ENCODE measurements at regions not wholly inside any gene's neighbourhood (a gene's known extent, or its start where the extent isn't known, plus 50 kb on each side); places are given as distances from the start of the nearest gene placed in this dataset.

DNA sequence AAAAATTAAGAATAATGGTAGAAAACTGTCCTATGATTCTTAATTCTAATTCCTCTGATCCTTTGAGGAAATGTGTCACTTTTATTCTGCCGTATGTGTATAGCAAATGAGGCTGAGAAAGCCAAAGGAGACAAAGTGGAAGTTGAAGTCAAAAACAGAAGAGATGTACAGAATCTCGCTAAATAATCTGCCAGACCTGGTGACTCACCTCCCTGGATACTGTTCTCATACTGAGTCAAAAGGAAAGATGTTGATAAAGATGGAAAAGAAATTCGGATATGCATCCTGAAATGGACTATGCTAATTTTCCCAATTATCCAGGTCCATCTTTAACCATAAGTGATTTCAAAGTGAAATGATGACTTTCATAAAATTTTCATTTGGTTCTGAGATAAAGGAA lies 92.5 kb downstream of the DUSP6 start:
- DNase-seq (ENCODE audit: low read depth) = no peak
- in situ Hi-C loops (cut with HindIII; ENCODE audit: low pct_unique_long_range_greater_than_20kb, low sequenced_read_pairs) = no loop called here

DNA sequence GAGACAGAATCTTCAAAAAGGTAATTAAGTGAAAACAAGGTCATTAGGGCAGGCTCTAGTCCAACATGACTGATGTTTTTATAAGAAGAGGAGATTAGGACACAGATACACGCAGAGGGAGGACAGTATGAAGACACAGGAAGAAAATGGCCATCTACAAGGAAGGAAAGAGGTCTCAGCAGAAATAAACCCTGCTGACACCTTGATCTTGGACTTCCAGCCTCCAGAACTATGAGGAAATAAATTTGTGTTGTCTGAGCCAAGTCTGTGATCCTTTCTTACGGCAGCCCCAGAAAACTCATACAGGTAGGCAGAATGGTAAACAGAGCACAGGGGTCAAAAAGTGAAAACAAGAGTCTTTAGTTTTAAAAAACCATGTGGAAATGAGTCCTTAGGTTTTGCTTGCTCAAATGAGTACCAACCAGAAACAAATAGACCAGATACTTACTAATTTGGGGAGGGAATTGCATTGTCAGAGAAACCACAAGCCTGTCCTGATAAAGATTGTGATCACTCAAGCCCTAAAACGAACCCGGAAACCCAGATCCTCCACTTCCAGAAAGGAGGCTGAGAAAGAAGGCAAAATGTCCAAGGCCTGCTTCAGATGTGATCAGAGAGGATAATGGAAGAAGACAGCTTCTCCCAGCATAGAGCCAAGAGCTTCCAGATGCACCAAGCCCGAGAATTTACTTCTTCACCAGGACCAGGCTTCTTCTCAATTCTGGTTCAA lies 93.9 kb downstream of the DUSP6 start:
- no peak for DNase-seq (ENCODE audit: low read depth)
- in situ Hi-C loops (cut with HindIII; ENCODE audit: low pct_unique_long_range_greater_than_20kb, low sequenced_read_pairs) = no loop called here

DNA sequence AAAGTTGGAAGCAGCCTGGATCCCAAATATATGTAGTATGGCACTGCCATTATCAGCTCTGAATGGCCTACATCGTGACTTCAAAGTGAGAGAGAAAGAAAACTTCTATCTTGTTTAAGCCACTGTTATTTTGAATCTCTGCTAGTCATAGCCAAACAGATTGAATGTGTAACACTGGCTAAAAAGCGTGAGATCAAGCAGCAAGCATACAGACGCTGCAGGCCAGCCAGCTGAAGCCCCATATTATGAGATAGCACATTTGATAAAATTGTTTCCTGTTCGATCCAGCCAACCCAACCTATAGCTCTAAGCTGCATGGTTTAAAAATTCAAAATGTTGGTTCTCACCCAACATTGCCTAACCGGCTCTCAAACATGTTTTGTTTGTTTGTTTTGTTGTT lies 95.0 kb downstream of the DUSP6 start:
- no peak for DNase-seq (ENCODE audit: low read depth)
- in situ Hi-C loops (cut with HindIII; ENCODE audit: low pct_unique_long_range_greater_than_20kb, low sequenced_read_pairs) = no loop called here

DNA sequence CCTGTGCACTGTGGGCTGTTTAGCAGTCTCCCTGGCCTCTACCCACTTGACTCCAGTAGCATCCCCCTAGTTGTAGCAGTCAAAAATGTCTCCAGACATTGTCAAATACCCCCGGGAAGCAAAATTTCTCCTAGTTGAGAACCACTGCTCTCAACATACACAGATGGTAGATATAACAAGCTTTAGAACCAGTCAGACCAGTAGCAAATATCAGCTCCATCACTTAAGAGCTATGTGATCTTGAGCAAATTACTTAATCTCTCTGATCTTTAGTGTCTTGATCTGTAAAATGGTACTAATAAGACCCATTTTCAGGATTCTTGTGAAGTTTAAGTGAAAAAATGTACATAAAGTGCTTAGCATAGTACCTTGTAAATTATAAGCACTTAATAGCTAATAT lies 96.2 kb downstream of the DUSP6 start:
- DNase-seq (ENCODE audit: low read depth) = no peak
- in situ Hi-C loops (cut with HindIII; ENCODE audit: low pct_unique_long_range_greater_than_20kb, low sequenced_read_pairs) = no loop called here

DNA sequence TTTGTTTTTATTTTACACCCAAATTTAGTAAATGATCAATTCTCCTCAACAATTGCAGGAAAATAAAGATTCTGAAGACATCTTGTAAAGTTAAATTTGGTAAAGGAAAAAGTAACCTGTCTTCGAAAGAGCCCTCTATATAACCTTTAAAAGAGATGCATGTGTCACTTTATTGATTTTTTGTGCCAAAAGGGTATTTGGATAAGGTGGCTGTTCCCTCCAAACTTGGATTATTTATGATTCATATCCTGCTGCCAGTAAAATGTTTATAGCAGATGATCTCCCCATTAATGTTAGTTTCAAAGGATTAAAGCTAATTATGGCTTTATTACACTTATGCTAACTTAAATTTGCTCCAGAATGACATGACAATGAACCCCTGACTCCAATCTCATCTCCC lies 98.8 kb downstream of the DUSP6 start:
- in situ Hi-C loops (cut with HindIII; ENCODE audit: low pct_unique_long_range_greater_than_20kb, low sequenced_read_pairs) = no loop called here
- DNase-seq (ENCODE audit: low read depth) = no peak

DNA sequence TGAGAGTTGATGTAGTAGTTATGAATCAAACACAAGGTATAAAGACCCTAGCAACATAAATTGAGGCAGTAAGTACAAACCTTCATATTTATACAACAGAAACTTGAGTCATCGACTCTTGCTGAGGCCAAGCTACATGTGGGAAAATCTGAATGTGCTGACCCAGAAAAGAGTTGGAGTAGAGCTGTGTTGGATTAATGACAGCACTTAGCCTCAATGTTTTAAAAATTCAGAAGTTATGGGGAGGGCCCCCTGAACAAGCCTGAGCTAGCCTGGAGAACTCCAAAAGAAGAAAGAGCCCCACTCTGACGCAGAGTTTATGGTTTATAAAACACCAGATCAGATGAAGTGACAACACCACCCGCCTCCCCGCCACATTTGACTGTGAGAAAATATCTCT lies 100.0 kb downstream of the DUSP6 start:
- DNase-seq (ENCODE audit: low read depth) = no peak
- in situ Hi-C loops (cut with HindIII; ENCODE audit: low pct_unique_long_range_greater_than_20kb, low sequenced_read_pairs) = no loop called here

DNA sequence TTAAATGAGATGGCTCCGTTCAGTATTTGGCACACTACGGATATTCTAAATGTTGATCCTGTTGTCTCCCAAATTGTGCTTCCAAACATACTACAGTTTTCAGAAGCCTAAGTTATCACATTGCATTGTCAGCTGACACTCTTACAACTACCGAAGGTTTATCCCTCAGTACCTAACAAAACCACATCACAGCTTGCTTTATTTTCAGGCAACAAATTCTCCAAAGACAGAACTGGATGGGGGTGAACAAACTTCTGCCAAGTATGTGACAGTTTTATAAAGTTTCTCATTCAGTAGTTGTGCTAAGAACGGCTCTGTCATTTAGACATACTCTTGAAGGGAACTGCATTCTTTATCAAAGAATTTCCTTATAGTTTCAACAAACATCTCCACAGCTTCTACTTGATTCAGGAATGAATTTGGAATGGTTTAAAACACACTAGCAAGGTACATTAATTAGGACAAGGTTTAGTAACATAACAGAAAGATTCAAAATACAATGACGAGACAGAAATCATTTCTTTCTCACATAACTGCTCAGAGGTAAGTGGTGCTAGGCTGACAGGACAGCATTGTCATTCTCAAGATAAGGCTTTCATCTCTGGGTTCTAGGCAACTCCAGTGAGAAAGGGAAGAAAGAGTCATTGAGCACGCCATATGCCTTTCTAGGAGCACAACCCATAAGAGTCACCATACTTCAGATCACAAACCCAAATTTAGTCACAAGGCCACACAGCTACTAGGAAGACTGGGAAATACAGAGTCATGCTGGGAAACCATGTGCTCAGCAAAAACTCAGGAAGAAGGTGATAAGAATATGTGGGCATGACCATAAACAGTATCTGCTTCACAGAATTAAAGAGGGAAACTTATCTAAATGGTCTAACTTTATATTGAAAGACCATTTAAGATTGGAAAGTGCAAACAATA lies 100.7 kb downstream of the DUSP6 start:
- in situ Hi-C loops (cut with HindIII; ENCODE audit: low pct_unique_long_range_greater_than_20kb, low sequenced_read_pairs) = no loop called here
- DNase-seq (ENCODE audit: low read depth) = no peak

DNA sequence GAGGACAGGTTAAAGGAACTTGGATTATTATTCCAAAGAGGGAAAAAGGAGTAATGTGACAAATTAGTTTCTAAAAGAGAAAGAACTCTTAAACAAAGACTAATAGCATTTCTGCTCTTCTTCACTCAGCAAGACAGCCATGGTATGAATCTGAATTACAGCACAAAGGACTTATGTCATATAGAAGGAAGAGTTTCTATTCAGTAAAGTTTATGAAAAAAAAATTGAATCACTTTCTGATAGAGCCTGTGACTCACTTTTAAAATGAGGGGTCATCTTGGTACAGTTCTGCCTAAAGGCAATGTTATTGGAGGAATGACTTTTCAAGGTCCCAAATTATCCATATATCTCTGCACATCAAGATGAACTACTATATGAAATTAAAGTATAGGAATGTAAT lies 101.7 kb downstream of the DUSP6 start:
- in situ Hi-C loops (cut with HindIII; ENCODE audit: low pct_unique_long_range_greater_than_20kb, low sequenced_read_pairs) = no loop called here

DNA sequence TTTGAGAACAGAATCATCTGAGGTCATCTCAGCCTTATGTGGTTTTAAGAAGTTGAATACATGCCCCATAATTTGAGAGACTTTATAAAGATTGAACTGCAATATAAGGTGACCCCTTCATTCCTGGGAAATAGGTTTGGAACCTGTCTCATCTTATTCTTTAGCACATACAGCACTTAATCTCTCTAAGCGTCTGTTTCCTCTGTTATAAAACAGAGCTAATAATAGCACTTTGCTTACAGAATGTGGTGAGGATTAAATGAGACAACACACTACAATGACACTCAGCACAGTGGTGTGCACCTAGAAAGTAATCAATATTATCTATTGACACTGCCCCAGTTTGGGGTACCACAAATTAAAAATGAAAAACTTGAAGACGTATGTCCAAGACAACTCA lies 102.1 kb downstream of the DUSP6 start:
- in situ Hi-C loops (cut with HindIII; ENCODE audit: low pct_unique_long_range_greater_than_20kb, low sequenced_read_pairs) = no loop called here
- DNase-seq (ENCODE audit: low read depth) = no peak

More for the DNA sequence above, 101.7 kb downstream of the DUSP6 start:
- no peak for DNase-seq (ENCODE audit: low read depth)

DNA sequence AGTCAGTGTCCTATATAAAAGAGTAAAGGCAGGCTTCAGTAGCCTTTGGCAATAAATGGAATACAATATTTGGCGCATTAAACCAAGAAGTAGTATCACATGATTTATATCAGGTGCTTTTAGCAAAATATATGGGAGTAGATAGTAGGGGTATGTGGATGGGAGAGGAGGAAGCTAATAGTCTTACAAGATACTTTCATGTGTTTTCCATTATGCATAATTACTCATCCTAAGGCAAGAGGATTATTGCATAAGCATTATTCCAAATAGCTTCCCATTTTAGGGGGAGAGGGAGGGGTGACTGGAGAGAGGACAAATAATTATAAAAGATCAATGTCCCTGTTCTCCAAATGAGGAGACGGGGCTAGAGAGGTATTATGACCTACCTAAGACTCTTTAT lies 104.3 kb downstream of the DUSP6 start:
- DNase-seq (ENCODE audit: low read depth) = no peak
- in situ Hi-C loops (cut with HindIII; ENCODE audit: low pct_unique_long_range_greater_than_20kb, low sequenced_read_pairs) = no loop called here

DNA sequence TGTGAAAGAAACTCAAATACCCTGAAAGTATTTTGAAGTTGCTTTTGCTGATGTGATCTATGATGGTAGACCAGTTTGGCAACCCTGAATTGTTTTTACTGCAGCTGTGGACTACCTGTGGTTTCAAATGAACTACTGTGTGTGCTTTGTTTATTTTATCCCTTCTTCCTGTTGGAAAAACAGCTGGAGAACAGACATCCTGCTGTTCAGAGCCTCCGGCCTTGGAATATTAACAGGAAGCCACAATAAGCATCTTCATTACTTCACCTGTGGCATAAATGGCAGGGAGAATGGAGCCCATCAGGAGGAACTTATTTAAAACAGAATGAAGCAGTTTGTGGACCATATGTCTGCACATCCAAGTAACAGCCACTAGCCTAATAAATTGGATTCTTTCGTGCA lies 104.8 kb downstream of the DUSP6 start:
- in situ Hi-C loops (cut with HindIII; ENCODE audit: low pct_unique_long_range_greater_than_20kb, low sequenced_read_pairs) = no loop called here
- no peak for DNase-seq (ENCODE audit: low read depth)

DNA sequence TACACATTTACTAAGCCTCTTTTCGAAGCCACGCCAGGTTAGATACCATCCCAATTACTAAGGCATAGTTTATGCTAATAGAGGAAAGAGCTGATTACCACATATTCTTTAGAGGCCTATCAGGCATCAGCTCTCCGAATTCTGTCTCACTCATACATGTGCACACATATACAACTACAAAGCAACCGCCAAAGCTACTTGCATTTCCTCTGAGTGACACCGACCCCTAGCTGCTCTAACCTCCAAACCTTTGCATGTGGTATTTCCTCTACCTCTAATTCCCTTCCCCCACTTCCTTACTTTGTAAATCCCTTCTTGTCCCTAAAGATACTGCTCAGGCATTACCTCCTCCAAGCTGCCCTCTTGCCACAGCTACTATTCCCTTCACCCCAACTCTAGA lies 107.2 kb downstream of the DUSP6 start:
- DNase-seq (ENCODE audit: low read depth) = no peak
- in situ Hi-C loops (cut with HindIII; ENCODE audit: low pct_unique_long_range_greater_than_20kb, low sequenced_read_pairs) = no loop called here

DNA sequence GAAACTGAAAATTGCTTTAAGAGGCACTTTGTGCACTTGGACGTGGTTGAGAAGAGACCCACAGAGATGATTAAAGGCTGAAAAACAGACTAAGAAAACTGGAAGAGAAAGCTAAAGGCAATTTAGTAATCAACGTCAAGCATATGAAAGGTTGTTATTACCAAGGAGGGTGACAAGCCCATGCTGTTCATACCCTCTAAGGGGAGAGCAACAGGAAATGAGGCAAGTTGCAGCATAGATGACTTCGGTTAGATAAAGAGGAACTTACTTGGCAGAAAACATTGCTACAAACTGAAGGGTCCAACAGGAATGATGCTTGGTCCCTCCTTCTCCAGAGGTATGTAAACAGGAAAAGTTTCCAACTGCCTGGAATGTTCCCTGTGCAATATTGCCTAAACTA lies 107.8 kb downstream of the DUSP6 start:
- in situ Hi-C loops (cut with HindIII; ENCODE audit: low pct_unique_long_range_greater_than_20kb, low sequenced_read_pairs) = no loop called here
- no peak for DNase-seq (ENCODE audit: low read depth)

DNA sequence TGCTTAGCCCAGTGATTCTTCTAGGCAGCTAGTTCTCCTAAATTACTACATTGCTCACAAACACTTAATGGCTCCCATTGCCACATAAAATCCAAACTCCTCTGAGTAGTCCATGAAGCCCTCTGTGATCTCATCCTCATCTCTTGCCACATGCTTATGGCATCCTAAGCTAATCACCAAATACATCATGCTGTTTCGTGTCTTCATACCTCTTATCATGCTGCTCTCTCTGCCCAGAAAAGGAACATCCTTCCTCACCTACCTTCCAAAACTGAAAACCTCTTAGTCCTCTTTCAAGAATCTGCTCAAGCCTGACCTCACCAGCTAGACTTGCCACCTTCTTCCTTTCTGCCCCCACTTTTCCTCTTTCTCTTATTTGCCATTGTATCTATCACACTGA lies 108.5 kb downstream of the DUSP6 start:
- in situ Hi-C loops (cut with HindIII; ENCODE audit: low pct_unique_long_range_greater_than_20kb, low sequenced_read_pairs) = no loop called here

DNA sequence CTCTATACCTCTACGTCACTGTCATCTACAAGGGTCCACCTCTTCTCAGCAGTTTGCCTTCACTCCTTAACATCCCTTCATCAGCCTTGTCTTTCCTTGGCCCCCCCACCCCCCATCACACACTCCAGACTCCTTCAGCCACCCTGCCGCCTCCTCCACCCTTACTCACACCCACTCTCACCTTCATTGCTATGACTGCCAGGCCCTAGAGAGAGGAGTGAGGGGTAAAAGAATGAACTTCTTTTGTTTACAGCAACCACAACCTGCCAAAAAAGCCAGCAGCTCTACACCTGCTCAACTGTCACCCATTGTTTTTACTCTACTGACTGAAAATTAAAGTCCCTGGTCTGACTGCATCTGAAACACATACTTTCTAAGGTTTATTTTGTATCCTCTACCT lies 112.8 kb downstream of the DUSP6 start:
- DNase-seq (ENCODE audit: low read depth) = no peak
- in situ Hi-C loops (cut with HindIII; ENCODE audit: low pct_unique_long_range_greater_than_20kb, low sequenced_read_pairs) = no loop called here

More for the DNA sequence above, 108.5 kb downstream of the DUSP6 start:
- DNase-seq (ENCODE audit: low read depth) = no peak

DNA sequence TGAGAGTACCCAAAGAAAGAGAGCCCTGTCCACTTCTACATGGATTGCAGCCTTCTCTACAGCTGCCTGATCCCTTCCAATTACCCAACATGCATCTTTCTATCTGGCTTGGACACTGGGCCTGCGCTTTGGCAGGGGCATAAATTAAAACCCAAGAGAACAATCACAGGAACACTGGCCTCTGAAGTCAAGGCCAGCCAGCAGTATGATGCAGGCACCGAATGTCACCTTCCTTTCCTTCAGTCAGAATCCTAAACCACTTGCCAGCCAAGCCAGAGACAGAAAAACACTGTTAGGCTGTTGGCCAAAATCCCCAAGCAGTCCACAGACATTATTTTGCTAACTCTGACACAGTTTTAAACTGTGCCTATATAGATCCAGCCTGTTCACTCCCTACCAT lies 113.7 kb downstream of the DUSP6 start:
- in situ Hi-C loops (cut with HindIII; ENCODE audit: low pct_unique_long_range_greater_than_20kb, low sequenced_read_pairs) = no loop called here
- DNase-seq (ENCODE audit: low read depth) = no peak

DNA sequence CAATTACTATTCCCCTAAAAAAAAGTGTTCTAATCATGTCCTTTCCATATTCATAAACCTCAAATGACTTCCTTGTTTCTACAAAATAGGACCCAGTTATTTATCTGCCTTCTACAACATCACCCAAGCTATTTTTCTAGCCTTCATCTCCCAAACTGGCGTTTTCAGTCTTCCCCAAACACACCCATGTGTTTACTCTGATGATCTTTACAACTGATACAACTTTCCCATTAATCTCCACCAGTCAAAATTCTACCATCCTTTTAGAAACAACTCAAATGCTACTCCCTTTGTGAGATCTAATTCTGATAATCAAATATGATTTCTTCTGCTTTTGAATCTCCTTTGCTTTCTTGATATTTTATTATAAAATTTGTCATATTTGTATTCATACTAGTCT lies 114.5 kb downstream of the DUSP6 start:
- DNase-seq (ENCODE audit: low read depth) = no peak
- in situ Hi-C loops (cut with HindIII; ENCODE audit: low pct_unique_long_range_greater_than_20kb, low sequenced_read_pairs) = no loop called here

DNA sequence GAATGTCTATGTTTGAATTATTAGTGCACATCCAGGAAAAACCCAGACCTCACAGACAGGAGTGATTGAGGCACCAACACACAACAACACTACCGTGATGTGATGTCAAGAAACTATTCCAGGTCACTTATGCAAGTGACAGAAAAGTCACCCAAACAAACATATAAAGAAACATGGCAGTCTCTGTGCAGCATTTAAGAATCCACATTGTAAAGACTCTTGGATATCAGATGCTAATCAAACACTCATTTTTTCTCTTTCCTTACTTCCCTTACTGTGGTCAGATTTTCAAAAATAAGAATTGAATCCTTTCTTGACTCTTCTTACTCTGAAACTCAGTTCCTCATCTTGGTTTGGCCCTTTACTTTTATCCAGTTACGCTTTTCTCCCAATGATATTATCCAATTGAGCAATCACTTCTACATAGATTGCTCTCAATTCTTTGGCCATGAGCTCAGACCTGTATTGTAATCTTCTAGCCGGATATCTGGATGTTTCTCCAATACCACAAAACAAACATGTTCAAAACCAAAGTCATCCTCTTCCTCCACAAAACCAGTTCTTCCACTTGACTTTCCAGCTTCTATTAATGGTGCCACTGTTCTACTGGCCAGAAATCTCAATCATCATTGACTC lies 115.4 kb downstream of the DUSP6 start:
- no peak for DNase-seq (ENCODE audit: low read depth)

DNA sequence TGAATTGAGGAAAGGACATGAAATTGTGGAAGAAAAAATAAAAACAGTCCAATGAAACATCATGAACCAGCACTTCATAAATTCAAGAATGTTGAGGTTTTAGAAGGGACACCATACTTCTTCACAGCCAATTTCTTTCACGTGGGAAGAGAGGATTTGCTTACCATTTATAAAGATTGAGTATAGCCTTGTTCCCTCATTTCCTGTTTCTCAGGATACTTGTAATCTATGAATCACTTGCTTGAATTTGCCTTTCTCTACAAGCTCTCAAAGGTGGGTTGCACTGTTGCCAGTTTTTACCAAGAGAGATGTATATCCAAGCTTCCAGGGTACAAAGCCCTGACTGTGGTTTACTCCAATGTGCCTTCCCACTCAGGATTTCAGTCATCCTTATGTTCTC lies 116.1 kb downstream of the DUSP6 start:
- in situ Hi-C loops (cut with HindIII; ENCODE audit: low pct_unique_long_range_greater_than_20kb, low sequenced_read_pairs) = no loop called here
- DNase-seq (ENCODE audit: low read depth) = no peak

More for the DNA sequence above, 115.4 kb downstream of the DUSP6 start:
- in situ Hi-C loops (cut with HindIII; ENCODE audit: low pct_unique_long_range_greater_than_20kb, low sequenced_read_pairs) = no loop called here
